ENCODE measurements at regions not wholly inside any gene's neighbourhood (a gene's known extent, or its start where the extent isn't known, plus 50 kb on each side); places are given as distances from the start of the nearest gene placed in this dataset.

DNA sequence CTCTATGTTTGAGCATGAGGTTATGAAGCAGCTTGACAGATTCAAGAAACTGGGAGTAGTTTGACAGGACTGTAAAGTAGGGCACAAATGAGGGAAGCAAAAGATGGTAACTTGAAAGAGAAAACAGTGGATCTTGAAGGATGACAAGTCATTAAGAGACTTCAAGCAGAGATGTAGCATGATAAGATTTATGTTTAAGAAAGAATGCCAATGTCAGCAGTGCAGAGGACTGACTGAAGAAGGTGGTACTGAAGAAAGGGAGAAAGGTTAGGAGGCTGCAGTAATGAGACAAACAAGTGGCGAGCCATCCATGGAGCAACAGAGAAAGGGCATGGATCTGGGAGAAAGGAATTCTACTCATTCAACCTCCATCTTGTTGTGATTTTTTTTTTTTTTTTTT is 120.2 kb upstream of the RAP1B start:
- TF ChIP-seq, protein P1, sequence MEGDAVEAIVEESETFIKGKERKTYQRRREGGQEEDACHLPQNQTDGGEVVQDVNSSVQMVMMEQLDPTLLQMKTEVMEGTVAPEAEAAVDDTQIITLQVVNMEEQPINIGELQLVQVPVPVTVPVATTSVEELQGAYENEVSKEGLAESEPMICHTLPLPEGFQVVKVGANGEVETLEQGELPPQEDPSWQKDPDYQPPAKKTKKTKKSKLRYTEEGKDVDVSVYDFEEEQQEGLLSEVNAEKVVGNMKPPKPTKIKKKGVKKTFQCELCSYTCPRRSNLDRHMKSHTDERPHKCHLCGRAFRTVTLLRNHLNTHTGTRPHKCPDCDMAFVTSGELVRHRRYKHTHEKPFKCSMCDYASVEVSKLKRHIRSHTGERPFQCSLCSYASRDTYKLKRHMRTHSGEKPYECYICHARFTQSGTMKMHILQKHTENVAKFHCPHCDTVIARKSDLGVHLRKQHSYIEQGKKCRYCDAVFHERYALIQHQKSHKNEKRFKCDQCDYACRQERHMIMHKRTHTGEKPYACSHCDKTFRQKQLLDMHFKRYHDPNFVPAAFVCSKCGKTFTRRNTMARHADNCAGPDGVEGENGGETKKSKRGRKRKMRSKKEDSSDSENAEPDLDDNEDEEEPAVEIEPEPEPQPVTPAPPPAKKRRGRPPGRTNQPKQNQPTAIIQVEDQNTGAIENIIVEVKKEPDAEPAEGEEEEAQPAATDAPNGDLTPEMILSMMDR (conservative IDR thresholded peaks at IDR 0.05; ENCODE audit: low read depth, low read length): no peak
- TF ChIP-seq EZH2phosphoT487 (IDR thresholded peaks at IDR 0.05; ENCODE audit: borderline replicate concordance, low read length) (no peak), EZH2 (IDR thresholded peaks at IDR 0.05; ENCODE audit: low read length, unreplicated experiment) (no peak)
